ENCODE measurements at regions not wholly inside any gene's neighbourhood (a gene's known extent, or its start where the extent isn't known, plus 50 kb on each side); places are given as distances from the start of the nearest gene placed in this dataset.

- intact Hi-C loops (cut with micrococcal nuclease; ENCODE audit: unreplicated experiment) (no loop called here), in situ Hi-C loops (cut with HindIII; ENCODE audit: low pct_unique_long_range_greater_than_20kb, low sequenced_read_pairs) (no loop called here)
- no TSS peak for BruUV-seq (replicated peaks)
- H3K27ac ChIP-seq (ENCODE audit: low read length) = no peak overlapping the region
- H3K27me3 ChIP-seq (ENCODE audit: control insufficient read depth, insufficient read depth, low read length) = no peaks in the 10 kb centered on the region
- no peak for TF ChIP-seq POLR2AphosphoS5 (IDR thresholded peaks at IDR 0.05; ENCODE audit: low read depth, low read length)
- TF ChIP-seq TCF7L2 (IDR thresholded peaks at IDR 0.05; ENCODE audit: low read depth, low read length) = no peak
- TF ChIP-seq SIN3A (IDR thresholded peaks at IDR 0.05; ENCODE audit: borderline replicate concordance, insufficient read depth, low read depth, low read length) = no peak
- no peak for TF ChIP-seq REST (IDR thresholded peaks at IDR 0.05; ENCODE audit: insufficient read depth in 1 of 2, low read depth in 2 of 2, low read length in 1 of 2)
- TF ChIP-seq CTCF (IDR thresholded peaks at IDR 0.05) = no peak
- ChIA-PET CTCF (no interaction called here), POLR2A (no interaction called here)
- H3K4me1 ChIP-seq (ENCODE audit: control insufficient read depth, insufficient read depth, low read length) = no peaks in the 10 kb centered on the region
- DNase-seq (ENCODE audit: low read depth, low spot score) (no peak), ATAC-seq (no peak)
- H3K4me3 ChIP-seq (ENCODE audit: low read depth in 2 of 2, low read length in 2 of 2) = no peak overlapping the region
- H3K36me3 ChIP-seq (ENCODE audit: control insufficient read depth, insufficient read depth, low read length) = no peaks in the 10 kb centered on the region
- no peaks in the 10 kb centered on the region for H3K9me3 ChIP-seq (ENCODE audit: control insufficient read depth, insufficient read depth, low read depth, low read length)
Measured at GRCh38 chr1:242872521-242872920, 348.0 kb upstream of the PLD5 start.

- H3K27me3 ChIP-seq (ENCODE audit: control insufficient read depth, insufficient read depth, low read length) = no peaks in the 10 kb centered on the region
- DNase-seq (ENCODE audit: low read depth, low spot score) = no peak
- in situ Hi-C loops (cut with HindIII; ENCODE audit: low pct_unique_long_range_greater_than_20kb, low sequenced_read_pairs) (no loop called here), intact Hi-C loops (cut with micrococcal nuclease; ENCODE audit: unreplicated experiment) (no loop called here)
- H3K4me3 ChIP-seq (ENCODE audit: low read depth in 2 of 2, low read length in 2 of 2) = no peak overlapping the region
- H3K9me3 ChIP-seq (ENCODE audit: control insufficient read depth, insufficient read depth, low read depth, low read length) = no peaks in the 10 kb centered on the region
- ATAC-seq = no peak
- H3K4me1 ChIP-seq (ENCODE audit: control insufficient read depth, insufficient read depth, low read length) = no peaks in the 10 kb centered on the region
- no TSS peak for BruUV-seq (replicated peaks)
- ChIA-PET POLR2A (no interaction called here), CTCF (no interaction called here)
- no peak overlapping the region for H3K27ac ChIP-seq (ENCODE audit: low read length)
- no peaks in the 10 kb centered on the region for H3K36me3 ChIP-seq (ENCODE audit: control insufficient read depth, insufficient read depth, low read length)
- TF ChIP-seq CTCF (IDR thresholded peaks at IDR 0.05) (no peak), SIN3A (IDR thresholded peaks at IDR 0.05; ENCODE audit: borderline replicate concordance, insufficient read depth, low read depth, low read length) (no peak), POLR2AphosphoS5 (IDR thresholded peaks at IDR 0.05; ENCODE audit: low read depth, low read length) (no peak), TCF7L2 (IDR thresholded peaks at IDR 0.05; ENCODE audit: low read depth, low read length) (no peak)
Measured at GRCh38 chr1:242871471-242872030, 347.1 kb upstream of the PLD5 start.
